AG10803 (cell line): ENCODE measurements at regions not wholly inside any gene's neighbourhood (a gene's known extent, or its start where the extent isn't known, plus 50 kb on each side); places are given as distances from the start of the nearest gene placed in this dataset.

Experiments used
- DNase-seq: peaks from one replicate; pipeline ENCODE4 v3.0.0; 2010; ENCODE audit warnings: low read depth
- H3K4me3 ChIP-seq: 2 replicates; pipeline ENCODE4 v1.5.1; 2011; ENCODE audit warnings: mild to moderate bottlenecking, low read length, control low read depth
- CTCF ChIP-seq: conservative IDR thresholded peaks from 2 replicates; pipeline ENCODE4 v1.5.1; 2011; ENCODE audit warnings: mild to moderate bottlenecking, low read length, control low read depth, inconsistent platforms

DNA sequence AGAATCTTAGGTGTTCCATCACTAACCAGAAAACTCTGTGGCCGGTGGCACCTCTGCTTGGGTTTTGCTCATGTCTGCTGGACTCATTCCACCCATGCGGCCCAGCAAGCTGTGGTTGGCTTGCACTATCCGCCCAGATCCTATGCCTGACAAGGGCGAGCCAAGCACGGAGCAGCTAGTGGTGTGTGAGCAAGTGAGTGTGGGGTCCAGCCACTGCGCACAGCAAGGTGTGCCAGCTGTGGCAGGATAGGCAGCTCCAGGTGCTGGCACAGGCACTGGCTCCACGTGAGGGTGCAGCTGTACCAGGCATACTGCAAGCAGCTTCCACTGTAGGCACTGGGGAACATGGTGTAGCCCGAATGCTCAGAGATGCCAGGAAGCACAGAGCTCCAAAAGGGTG is 813.7 kb upstream of the CNTN5 start:
- H3K4me3 ChIP-seq, result no peak overlapping the region
- TF ChIP-seq CTCF, result no peak
- DNase-seq, result no peak

DNA sequence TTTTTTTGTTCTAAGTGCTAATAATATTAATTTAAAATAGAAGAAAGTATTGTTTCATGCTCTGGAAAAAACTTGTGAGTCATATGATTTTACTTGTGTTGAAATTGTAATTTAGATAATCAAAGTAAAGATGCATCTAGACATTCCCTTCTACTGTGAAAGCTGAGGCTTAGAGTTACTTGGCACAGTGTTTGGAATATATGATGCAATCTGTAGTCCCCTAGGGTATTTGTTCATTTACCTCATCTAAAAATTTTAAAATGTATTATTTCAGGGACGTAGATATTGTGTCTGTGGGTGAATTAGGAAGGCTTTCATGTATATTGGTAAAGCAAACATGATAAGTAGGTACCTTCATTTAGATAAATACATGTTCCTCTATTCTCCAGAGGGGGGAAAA is 793.5 kb upstream of the CNTN5 start:
- no peak for DNase-seq
- no peak overlapping the region for H3K4me3 ChIP-seq

DNA sequence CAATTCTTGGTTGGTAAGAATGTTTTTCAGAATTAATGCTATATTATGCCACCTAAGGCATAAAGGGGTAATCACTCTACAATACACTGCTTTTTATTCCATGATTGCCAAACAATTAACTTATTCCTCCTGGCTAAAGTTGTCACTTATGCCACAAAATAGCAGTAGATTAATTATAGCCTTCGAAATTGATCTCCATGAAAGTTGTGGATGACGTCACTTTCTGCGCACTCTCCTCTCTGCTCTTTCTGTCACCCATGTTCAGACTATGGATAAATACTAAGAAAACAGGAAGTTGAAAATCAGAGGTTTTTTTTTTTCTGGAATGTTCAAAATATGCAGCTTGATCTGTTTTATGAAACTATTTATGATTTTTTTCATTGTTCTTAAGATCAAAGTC is 790.1 kb upstream of the CNTN5 start:
- no peak for DNase-seq
- no peak overlapping the region for H3K4me3 ChIP-seq
- no peak for TF ChIP-seq CTCF

More for the DNA sequence above, 793.5 kb upstream of the CNTN5 start:
- TF ChIP-seq CTCF, result no peak

DNA sequence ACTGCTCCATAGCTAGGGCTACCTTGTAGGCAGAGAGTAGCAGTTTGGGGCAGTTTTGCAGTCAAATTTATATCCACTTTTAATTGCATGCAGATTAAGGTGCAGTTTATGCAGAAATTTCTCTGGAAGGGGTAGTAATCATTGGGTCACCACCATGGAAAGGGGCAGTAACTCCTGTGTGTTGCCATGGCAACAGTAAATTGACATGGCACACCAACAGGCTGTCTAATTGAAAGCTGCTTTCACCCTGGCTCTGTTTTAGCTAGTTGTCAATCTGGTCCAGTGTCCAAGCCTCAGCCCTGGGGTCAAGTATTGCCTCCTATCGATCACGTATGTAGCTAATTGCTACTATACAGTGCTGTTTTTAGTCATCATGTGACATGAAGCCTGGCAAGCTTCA is 786.1 kb upstream of the CNTN5 start:
- H3K4me3 ChIP-seq, result no peak overlapping the region
- no peak for TF ChIP-seq CTCF
- no peak for DNase-seq

DNA sequence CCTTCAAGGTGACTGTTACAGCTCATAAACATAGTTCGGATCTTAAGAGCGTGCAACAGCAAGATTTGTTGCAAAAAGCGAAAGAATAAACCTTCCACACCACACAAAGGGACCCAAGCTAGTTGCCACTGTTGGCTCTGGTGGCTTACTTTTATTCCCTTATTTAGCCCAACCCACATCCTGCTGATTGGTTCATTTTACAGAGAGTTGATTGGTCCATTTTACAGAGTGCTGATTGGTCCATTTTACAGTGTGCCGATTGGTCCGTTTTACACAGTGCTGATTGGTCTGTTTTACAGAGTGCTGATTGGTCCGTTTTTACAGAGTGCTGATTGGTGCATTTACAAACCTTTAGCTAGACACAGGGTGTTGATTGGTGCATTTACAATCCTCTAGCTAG is 776.9 kb upstream of the CNTN5 start:
- no peak overlapping the region for H3K4me3 ChIP-seq
- DNase-seq, result no peak
- no peak for TF ChIP-seq CTCF

DNA sequence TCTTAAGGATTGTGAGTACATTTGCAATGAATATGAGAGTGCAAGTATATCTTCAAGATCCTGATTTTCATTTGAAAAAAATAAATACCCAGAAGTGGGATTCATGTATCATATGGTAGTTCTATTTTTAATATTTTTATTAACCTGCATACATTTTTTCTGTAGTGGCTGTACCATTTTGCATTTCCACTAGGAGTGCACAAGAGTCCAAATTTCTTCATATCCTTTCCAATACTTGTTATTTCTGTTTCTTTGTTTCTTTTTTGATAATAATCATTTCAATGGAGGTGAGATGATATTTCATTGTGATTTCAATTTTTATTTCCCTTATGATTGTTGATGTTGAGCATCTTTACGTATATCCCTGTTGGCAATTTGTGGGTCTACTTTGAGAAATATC is 759.8 kb upstream of the CNTN5 start:
- H3K4me3 ChIP-seq, result no peak overlapping the region
- TF ChIP-seq CTCF, result no peak
- no peak for DNase-seq

DNA sequence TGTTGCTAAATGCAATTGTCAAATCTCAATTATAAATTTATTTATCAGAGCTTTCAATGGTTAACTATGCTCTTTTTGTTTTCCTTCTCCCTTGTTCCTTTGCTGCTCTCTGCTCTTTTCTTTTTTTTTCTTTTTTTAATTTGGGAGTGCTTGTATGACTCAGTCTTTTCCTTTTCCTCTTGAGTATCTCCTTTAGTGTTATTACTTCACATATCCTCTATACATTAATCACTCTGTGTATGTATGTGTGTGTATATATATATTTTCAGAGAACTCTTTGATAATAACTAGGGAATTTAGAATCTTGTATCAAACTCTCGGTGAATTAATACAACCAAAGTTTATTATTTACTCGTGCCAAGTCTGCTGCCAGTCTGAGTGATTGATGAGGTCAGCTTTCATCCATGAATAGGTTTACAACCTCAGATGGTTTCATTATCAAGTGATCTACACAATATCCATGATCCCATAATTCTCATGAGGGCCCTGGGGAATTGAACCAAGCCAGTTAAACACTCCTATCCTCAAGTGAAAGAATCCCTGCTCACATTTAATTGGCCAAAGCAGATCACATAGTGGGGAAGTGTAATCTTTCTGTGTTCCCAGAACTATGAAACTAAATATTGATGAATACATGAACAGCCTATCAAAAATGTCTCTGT is 743.4 kb upstream of the CNTN5 start:
- DNase-seq, result no peak
- TF ChIP-seq CTCF, result no peak
- no peak overlapping the region for H3K4me3 ChIP-seq
